Ovary (tissue), 7 donors: ENCODE measurements at regions not wholly inside any gene's neighbourhood (a gene's known extent, or its start where the extent isn't known, plus 50 kb on each side); places are given as distances from the start of the nearest gene placed in this dataset.

Experiments
- DNase-seq, 5 donors: peaks; one replicate each; pipeline ENCODE4 v3.0.0-alpha.2; 2019 to 2020
- H3K27ac ChIP-seq, 2 donors: fragments of 200-600 bp; one replicate each; pipeline versions ENCODE4 v1.5.1 to v1.8.0; 2019 to 2022
- H3K27me3 ChIP-seq: fragments of 200-600 bp; one replicate; pipeline ENCODE4 v1.8.0; 2022
- H3K36me3 ChIP-seq: fragments of 200-600 bp; sonication (generic); one replicate; pipeline ENCODE4 v1.5.1; 2019
- H3K4me1 ChIP-seq: one replicate; pipeline ENCODE4 v1.8.1; 2013; ENCODE audit warnings: mild to moderate bottlenecking, moderate library complexity; ENCODE audit not compliant: insufficient read depth
- H3K4me3 ChIP-seq: fragments of 200-600 bp; sonication (generic); one replicate; pipeline ENCODE4 v1.5.1; 2017
- H3K9me3 ChIP-seq, 2 donors: fragments of 200-600 bp in 1 of 2; sonication (generic) in 1 of 2; one replicate each; pipeline versions ENCODE4 v1.5.1 to v1.8.1; 2013 to 2019; ENCODE audit warnings: mild to moderate bottlenecking in 1 of 2, moderate library complexity in 1 of 2
- EP300 ChIP-seq: sonication (generic); formaldehyde crosslinking; IDR thresholded peaks from one replicate; pipeline ENCODE4 v1.6.1; 2017; ENCODE audit warnings: antibody characterized with exemption
- POLR2A ChIP-seq: fragments of 450-650 bp; IDR thresholded peaks from one replicate; pipeline ENCODE4 v1.6.1; 2017; ENCODE audit warnings: antibody characterized with exemption, mild to moderate bottlenecking, moderate library complexity
- WGBS, 3 donors: extraction: QIAGEN DNeasy Blood & Tissue Kit in 1 of 3; methylation state at CpG; one replicate each; pipeline versions ENCODE4 v1.1.5 to v1.1.7; 2013 to 2017; 5-methylcytosine and 5-hydroxymethylcytosine counted together
- intact Hi-C, 4 donors: fragments of 100-400 bp; cut with DNase I; formaldehyde crosslinking; loops; one replicate each; pipeline versions ENCODE4 v1.11.0 to v1.15.1; 2022 to 2023
- TF ChIP-seq, protein P1 (sequence below), 3 donors: fragments of 450-650 bp in 2 of 3; fragments of 200-600 bp in 1 of 3; IDR thresholded peaks; one replicate each; pipeline versions ENCODE4 v1.5.1 to v1.8.0; 2016 to 2022; ENCODE audit warnings: antibody characterized with exemption in 3 of 3, mild to moderate bottlenecking in 1 of 3
- donor health status: DM: no; HTN: no; CAD: no; lungs with moderate emphysema.
- donor health status: DM: no; HTN: no; CAD: no.
- donor health status: Bipolar disorder and iron deficiency.
- donor health status: DM: no; HTN: no; CAD: no.
- donor health status: DM: yes; HTN: yes; CAD: no.

DNA sequence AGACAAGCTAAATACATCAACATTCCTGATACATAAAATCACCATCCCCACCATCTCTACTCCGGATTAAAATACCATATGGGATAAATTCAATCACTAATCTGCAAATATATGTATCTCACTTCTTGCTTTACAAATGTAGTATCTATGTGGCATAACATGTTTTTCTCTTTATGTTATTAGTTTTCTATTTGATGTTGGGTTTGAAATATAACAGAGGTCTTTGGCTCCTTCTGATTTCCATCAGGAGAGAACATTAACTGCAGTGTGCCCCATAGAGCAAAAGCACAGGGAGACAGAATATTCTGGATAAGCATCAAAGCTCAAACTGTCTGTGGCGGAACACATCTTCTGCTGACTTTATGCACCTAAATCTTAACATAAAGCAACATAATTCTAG lies 547.2 kb upstream of the CDH8 start:
- Histone ChIP-seq H3K4me1 (no peaks in the 10 kb centered on the region), H3K36me3 (no peaks in the 10 kb centered on the region), H3K27me3 (no peaks in the 10 kb centered on the region), H3K27ac (no peak overlapping the region), H3K9me3 (no peaks in the 10 kb centered on the region), H3K4me3 (no peak overlapping the region)
- no peak for DNase-seq
- TF ChIP-seq POLR2A (no peak), EP300 (no peak)
- TF ChIP-seq, protein P1, sequence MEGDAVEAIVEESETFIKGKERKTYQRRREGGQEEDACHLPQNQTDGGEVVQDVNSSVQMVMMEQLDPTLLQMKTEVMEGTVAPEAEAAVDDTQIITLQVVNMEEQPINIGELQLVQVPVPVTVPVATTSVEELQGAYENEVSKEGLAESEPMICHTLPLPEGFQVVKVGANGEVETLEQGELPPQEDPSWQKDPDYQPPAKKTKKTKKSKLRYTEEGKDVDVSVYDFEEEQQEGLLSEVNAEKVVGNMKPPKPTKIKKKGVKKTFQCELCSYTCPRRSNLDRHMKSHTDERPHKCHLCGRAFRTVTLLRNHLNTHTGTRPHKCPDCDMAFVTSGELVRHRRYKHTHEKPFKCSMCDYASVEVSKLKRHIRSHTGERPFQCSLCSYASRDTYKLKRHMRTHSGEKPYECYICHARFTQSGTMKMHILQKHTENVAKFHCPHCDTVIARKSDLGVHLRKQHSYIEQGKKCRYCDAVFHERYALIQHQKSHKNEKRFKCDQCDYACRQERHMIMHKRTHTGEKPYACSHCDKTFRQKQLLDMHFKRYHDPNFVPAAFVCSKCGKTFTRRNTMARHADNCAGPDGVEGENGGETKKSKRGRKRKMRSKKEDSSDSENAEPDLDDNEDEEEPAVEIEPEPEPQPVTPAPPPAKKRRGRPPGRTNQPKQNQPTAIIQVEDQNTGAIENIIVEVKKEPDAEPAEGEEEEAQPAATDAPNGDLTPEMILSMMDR (IDR thresholded peaks at IDR 0.05) = no peak
- intact Hi-C loops = no loop called here
- 51 to 77% (median 57%) methylated on average over 2 of the region's 2 CpGs for WGBS, 3 donors

DNA sequence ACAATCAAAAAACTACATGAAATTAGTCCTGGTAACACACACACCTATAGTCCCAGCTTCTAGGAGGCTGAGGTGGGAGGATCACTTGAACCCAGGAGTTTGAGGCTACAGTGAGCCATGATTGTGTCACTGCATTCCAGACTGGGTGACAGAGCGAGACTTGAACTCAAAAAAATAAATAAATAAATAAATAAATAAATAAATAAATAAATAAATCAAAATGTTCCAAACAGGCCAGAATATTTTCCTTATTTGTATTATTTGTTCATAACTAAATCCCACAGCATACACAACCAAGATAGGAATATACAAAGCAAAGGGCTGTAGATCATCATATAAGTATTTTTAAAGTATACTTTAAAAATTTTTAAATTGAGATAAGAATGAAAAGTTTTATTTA lies 537.2 kb upstream of the CDH8 start:
- Histone ChIP-seq H3K9me3 (no peaks in the 10 kb centered on the region), H3K4me1 (no peaks in the 10 kb centered on the region), H3K4me3 (no peak overlapping the region), H3K36me3 (no peaks in the 10 kb centered on the region), H3K27me3 (no peaks in the 10 kb centered on the region), H3K27ac (no peak overlapping the region)
- no peak for DNase-seq
- intact Hi-C loops = no loop called here
- 77 to 91% (median 91%) methylated on average over 1 of the region's 1 CpG for WGBS, 3 donors
- TF ChIP-seq, protein P1 (IDR thresholded peaks at IDR 0.05) = no peak
- no peak for TF ChIP-seq EP300
- TF ChIP-seq POLR2A = no peak

DNA sequence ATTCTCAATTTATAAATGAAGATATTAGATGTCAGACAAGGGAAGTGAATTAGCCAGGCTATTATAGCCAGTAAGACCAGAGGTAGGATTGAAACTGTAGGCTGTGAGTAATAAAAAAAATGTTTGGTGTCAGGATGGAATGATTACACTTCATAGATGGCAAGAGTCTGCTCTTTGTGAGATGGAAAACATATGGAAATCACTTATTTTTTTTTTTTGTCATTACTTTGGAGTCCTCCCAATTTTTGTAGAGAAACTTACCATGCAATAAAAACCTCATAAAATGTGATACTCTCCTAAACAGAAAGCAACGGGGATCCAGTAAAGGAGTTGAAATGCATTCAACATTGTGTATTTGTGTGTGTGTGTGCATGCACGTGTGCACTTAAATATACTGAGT lies 532.7 kb upstream of the CDH8 start:
- 48 to 65% (median 60%) methylated on average over 2 of the region's 2 CpGs for WGBS, 3 donors
- H3K4me3 ChIP-seq = no peak overlapping the region
- H3K9me3 ChIP-seq = no peaks in the 10 kb centered on the region
- no peak for DNase-seq
- H3K27ac ChIP-seq = no peak overlapping the region
- H3K36me3 ChIP-seq = no peaks in the 10 kb centered on the region
- TF ChIP-seq, protein P1 (IDR thresholded peaks at IDR 0.05) = no peak
- TF ChIP-seq POLR2A (no peak), EP300 (no peak)
- no peaks in the 10 kb centered on the region for H3K27me3 ChIP-seq
- no peaks in the 10 kb centered on the region for H3K4me1 ChIP-seq
- intact Hi-C loops = no loop called here

DNA sequence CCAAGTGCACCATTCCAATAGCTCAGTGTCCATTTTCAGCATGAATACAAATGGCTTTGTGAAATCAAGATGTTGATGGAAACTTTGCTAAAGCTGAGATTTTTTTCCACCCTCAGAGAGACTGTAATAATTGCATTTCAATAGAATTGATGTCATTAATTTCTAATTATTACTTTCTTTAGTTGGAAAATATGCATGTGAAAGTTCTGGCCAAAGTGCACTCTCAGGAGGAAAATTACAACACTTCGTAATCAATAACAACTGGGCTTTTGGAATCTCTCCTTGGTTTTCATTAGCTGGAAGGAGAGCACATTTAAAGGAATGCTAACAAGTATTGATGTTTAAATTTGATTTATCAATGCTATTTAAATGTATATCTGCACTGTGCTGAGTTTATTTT lies 529.5 kb upstream of the CDH8 start:
- intact Hi-C loops = no loop called here
- no peaks in the 10 kb centered on the region for H3K9me3 ChIP-seq
- no peak overlapping the region for H3K27ac ChIP-seq
- TF ChIP-seq, protein P1 (IDR thresholded peaks at IDR 0.05) = no peak
- TF ChIP-seq EP300 (no peak), POLR2A (no peak)
- H3K27me3 ChIP-seq = no peaks in the 10 kb centered on the region
- no peak for DNase-seq
- no peak overlapping the region for H3K4me3 ChIP-seq
- no peaks in the 10 kb centered on the region for H3K4me1 ChIP-seq
- H3K36me3 ChIP-seq = no peaks in the 10 kb centered on the region
- WGBS, 3 donors = 21 to 43% (median 38%) methylated on average over 1 of the region's 1 CpG

DNA sequence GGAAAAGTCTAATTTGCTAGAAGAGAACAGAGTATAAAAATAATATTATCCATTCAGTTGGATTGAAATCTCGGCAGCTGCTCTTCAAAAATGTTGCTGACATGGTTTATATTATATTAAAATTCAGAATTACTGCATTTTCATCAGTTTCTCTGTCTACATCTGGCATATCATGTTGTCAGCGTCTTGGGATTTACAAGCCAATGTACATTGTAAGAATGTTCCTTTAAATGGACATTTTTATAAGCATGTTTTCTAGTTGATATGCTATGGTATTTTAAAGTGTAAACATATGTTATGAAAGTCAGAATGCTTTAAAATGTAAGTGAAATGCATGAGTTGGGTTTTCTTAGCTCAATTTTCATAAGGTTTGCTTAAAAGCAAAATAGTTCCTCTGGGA lies 528.1 kb upstream of the CDH8 start:
- TF ChIP-seq, protein P1 (IDR thresholded peaks at IDR 0.05) = no peak
- no peak for TF ChIP-seq EP300
- TF ChIP-seq POLR2A = no peak
- Histone ChIP-seq H3K4me3 (no peak overlapping the region), H3K9me3 (no peaks in the 10 kb centered on the region), H3K27me3 (no peaks in the 10 kb centered on the region), H3K27ac (no peak overlapping the region), H3K36me3 (no peaks in the 10 kb centered on the region), H3K4me1 (no peaks in the 10 kb centered on the region)
- no peak for DNase-seq
- 38 to 71% (median 40%) methylated on average over 2 of the region's 2 CpGs for WGBS, 3 donors
- intact Hi-C loops = no loop called here
